ENCODE measurements at regions not wholly inside any gene's neighbourhood (a gene's known extent, or its start where the extent isn't known, plus 50 kb on each side); places are given as distances from the start of the nearest gene placed in this dataset.

- TF ChIP-seq, protein P1, sequence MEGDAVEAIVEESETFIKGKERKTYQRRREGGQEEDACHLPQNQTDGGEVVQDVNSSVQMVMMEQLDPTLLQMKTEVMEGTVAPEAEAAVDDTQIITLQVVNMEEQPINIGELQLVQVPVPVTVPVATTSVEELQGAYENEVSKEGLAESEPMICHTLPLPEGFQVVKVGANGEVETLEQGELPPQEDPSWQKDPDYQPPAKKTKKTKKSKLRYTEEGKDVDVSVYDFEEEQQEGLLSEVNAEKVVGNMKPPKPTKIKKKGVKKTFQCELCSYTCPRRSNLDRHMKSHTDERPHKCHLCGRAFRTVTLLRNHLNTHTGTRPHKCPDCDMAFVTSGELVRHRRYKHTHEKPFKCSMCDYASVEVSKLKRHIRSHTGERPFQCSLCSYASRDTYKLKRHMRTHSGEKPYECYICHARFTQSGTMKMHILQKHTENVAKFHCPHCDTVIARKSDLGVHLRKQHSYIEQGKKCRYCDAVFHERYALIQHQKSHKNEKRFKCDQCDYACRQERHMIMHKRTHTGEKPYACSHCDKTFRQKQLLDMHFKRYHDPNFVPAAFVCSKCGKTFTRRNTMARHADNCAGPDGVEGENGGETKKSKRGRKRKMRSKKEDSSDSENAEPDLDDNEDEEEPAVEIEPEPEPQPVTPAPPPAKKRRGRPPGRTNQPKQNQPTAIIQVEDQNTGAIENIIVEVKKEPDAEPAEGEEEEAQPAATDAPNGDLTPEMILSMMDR (IDR thresholded peaks at IDR 0.05; ENCODE audit: poor library complexity), result no peak
- TF ChIP-seq EZH2phosphoT487 (IDR thresholded peaks at IDR 0.05; ENCODE audit: low read depth, severe bottlenecking, unreplicated experiment), result no peak
These were observed 652.8 kb upstream of the CITED2 start for GRCh38 chr6:140027219-140027618.

Data from hepatocyte (in vitro differentiated cells).